ENCODE measurements at regions not wholly inside any gene's neighbourhood (a gene's known extent, or its start where the extent isn't known, plus 50 kb on each side); places are given as distances from the start of the nearest gene placed in this dataset.

DNA sequence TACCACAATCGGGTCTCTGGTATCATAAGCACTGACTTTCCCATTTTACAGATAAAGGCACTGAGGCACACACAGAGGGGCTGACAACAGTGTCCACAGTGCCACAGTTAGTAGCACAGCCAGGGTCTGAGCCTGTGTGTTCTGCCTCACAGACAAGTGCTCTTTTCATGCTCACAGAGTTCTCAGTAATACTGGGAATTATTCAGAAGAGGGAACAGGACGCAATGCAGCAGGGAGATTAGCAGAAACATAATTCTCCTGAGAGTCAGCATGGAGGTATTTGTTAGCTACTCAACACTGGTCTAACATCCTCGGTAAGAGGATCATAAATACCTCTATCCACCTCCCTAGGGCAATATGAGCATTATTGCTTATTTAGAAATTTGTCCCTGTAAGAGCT is 219.3 kb upstream of the EEA1 start:
- Histone ChIP-seq H3K56ac (replicated peaks; ENCODE audit: insufficient read length, low read depth, low read length) (no peak overlapping the region), H4K91ac (replicated peaks; ENCODE audit: insufficient read length, low read length) (no peak overlapping the region), H3K4me1 (replicated peaks in 1 of 4; ENCODE audit: control insufficient read depth in 3 of 4, insufficient read depth in 4 of 4, low read length in 3 of 4) (no peaks in the 10 kb centered on the region), H2AK5ac (ENCODE audit: low read depth, low read length) (no peak overlapping the region), H3K4me3 (ENCODE audit: extremely low read depth in 1 of 4, insufficient read depth in 2 of 4, low read depth in 3 of 4, low read length in 4 of 4) (no peak overlapping the region), H4K20me1 (replicated peaks in 1 of 2; ENCODE audit: control insufficient read depth in 1 of 2, insufficient read depth in 2 of 2, low read length in 2 of 2) (no peaks in the 10 kb centered on the region), H2BK20ac (ENCODE audit: low read length) (no peak overlapping the region), H3K79me1 (ENCODE audit: low read depth, low read length) (no peaks in the 10 kb centered on the region), H3K23ac (ENCODE audit: insufficient read length) (no peak overlapping the region), H3K14ac (ENCODE audit: insufficient read length) (no peak overlapping the region), H3K18ac (ENCODE audit: extremely low read depth, low read length) (no peak overlapping the region), H3K79me2 (ENCODE audit: control insufficient read depth in 1 of 2, insufficient read depth in 2 of 2, low read length in 2 of 2) (no peaks in the 10 kb centered on the region), H2BK12ac (ENCODE audit: low read depth, low read length) (no peak overlapping the region), H3K27me3 (replicated peaks in 1 of 4; ENCODE audit: control insufficient read depth in 3 of 4, extremely low read depth in 1 of 4, insufficient read depth in 3 of 4, low read length in 3 of 4) (no peaks in the 10 kb centered on the region), H4K8ac (ENCODE audit: extremely low read depth, insufficient read depth, low read length) (no peak overlapping the region), H2BK15ac (ENCODE audit: low read length) (no peak overlapping the region), H3K23me2 (ENCODE audit: low read depth, low read length) (no peaks in the 10 kb centered on the region), H3K4me2 (ENCODE audit: insufficient read depth in 1 of 2, low read depth in 2 of 2, low read length in 2 of 2) (no peak overlapping the region), H2BK120ac (replicated peaks; ENCODE audit: low read depth, low read length) (no peak overlapping the region), H2BK5ac (ENCODE audit: low read depth, low read length) (no peak overlapping the region), H3K9me3 (ENCODE audit: insufficient read depth in 2 of 2, low read depth in 1 of 2, low read length in 1 of 2) (no peaks in the 10 kb centered on the region), H4K5ac (ENCODE audit: insufficient read length, low read depth, low read length) (no peak overlapping the region), H2AFZ (ENCODE audit: low read length) (no peak overlapping the region), H3K27ac (ENCODE audit: low read depth, low read length) (no peak overlapping the region), H3K9ac (replicated peaks in 1 of 4; ENCODE audit: extremely low read depth in 1 of 4, low read depth in 3 of 4, low read length in 3 of 4) (no peak overlapping the region), H3K36me3 (ENCODE audit: control insufficient read depth in 2 of 4, insufficient read depth in 4 of 4, low read length in 3 of 4) (no peaks in the 10 kb centered on the region), H3K4ac (replicated peaks; ENCODE audit: insufficient read length, low read depth, low read length) (no peak overlapping the region)
- TF ChIP-seq BRCA1 (IDR thresholded peaks at IDR 0.05; ENCODE audit: low read depth, low read length): no peak
- TF ChIP-seq SRF (IDR thresholded peaks at IDR 0.05; ENCODE audit: low read depth, low read length): no peak
- TF ChIP-seq NANOG (IDR thresholded peaks at IDR 0.05; ENCODE audit: insufficient read depth, low read depth, low read length, poor library complexity, severe bottlenecking): no peak
- TF ChIP-seq SUZ12 (IDR thresholded peaks at IDR 0.05; ENCODE audit: low read length): no peak
- no peak for TF ChIP-seq RXRA (IDR thresholded peaks at IDR 0.05; ENCODE audit: insufficient read depth, low read depth, low read length)
- no peak for TF ChIP-seq CHD1 (IDR thresholded peaks at IDR 0.05; ENCODE audit: low read depth, low read length)
- TF ChIP-seq TAF7 (optimal IDR thresholded peaks at IDR 0.05; ENCODE audit: borderline replicate concordance, low read depth, low read length): no peak
- no peak for TF ChIP-seq CHD2 (IDR thresholded peaks at IDR 0.05; ENCODE audit: low read length)
- no peak for TF ChIP-seq SIRT6 (IDR thresholded peaks at IDR 0.05; ENCODE audit: low read length)
- ChIA-PET CTCF (ENCODE audit: partially characterized antibody) (no interaction called here), POLR2A (ENCODE audit: partially characterized antibody) (no interaction called here)
- WGBS, 2 experiments (ENCODE audit: extremely low coverage in 1 of 2, insufficient coverage in 1 of 2, insufficient read length in 1 of 2, insufficient replicate concordance in 2 of 2, low coverage in 1 of 2, low lambda C conversion rate in 2 of 2, missing lambda C conversion rate in 1 of 2): 89% methylated on average over 3 of the region's 3 CpGs; no CpG with 5 or more reads in 1 of the 2 experiments
- DNase-seq (ENCODE audit: low read depth in 1 of 2, low spot score in 2 of 2): no peak
- FAIRE-seq: no peak

All from H1 (cell line).